ENCODE measurements at regions not wholly inside any gene's neighbourhood (a gene's known extent, or its start where the extent isn't known, plus 50 kb on each side); places are given as distances from the start of the nearest gene placed in this dataset.

DNA sequence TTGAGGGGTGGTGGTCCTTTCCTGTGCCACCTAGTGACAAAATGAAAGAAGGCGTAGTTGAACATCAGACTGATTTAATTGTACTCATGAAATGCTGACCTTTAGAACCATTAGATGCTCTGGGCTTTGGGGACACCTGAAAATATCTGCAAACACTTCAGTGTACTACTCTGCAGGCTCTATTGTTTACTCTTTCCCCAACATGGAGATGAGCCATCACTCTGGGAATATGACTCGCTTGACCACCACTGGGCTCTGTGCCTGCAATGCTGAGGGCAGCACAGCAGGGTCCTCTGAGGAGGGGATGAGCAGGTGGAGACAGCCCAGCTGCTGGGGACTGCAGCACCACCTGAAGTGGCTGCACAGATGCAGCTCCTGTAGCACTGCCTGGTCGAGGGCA is 74.8 kb upstream of the SLC24A3 start:
- TF ChIP-seq, protein P1, sequence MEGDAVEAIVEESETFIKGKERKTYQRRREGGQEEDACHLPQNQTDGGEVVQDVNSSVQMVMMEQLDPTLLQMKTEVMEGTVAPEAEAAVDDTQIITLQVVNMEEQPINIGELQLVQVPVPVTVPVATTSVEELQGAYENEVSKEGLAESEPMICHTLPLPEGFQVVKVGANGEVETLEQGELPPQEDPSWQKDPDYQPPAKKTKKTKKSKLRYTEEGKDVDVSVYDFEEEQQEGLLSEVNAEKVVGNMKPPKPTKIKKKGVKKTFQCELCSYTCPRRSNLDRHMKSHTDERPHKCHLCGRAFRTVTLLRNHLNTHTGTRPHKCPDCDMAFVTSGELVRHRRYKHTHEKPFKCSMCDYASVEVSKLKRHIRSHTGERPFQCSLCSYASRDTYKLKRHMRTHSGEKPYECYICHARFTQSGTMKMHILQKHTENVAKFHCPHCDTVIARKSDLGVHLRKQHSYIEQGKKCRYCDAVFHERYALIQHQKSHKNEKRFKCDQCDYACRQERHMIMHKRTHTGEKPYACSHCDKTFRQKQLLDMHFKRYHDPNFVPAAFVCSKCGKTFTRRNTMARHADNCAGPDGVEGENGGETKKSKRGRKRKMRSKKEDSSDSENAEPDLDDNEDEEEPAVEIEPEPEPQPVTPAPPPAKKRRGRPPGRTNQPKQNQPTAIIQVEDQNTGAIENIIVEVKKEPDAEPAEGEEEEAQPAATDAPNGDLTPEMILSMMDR (IDR thresholded peaks at IDR 0.05 in 8 of 11, conservative IDR thresholded peaks at IDR 0.05 in 3 of 11): no peak
- TF ChIP-seq POLR2A (IDR thresholded peaks at IDR 0.05): no peak
